RWPE2 (cell line): ENCODE measurements at regions not wholly inside any gene's neighbourhood (a gene's known extent, or its start where the extent isn't known, plus 50 kb on each side); places are given as distances from the start of the nearest gene placed in this dataset.
"Not testable (repeated sequence)": the region's sequence is repeated elsewhere in the genome, so short reads cannot be mapped to it uniquely, and the experiment has no call there.

ENCODE experiments used
- ATAC-seq: fragments of 200-7000 bp; cut with Tn5 transposase; 3 replicates; pipeline ENCODE4 v1.9.1; 2021; ENCODE audit warnings: low read depth
- DNase-seq: peaks from one replicate; pipeline ENCODE4 v3.0.0-alpha.2; 2020; ENCODE audit warnings: low spot score
- H3K27ac ChIP-seq: fragments of 450-650 bp; 2 replicates; pipeline ENCODE4 v1.5.1; 2017; ENCODE audit warnings: mild to moderate bottlenecking; ENCODE audit not compliant: poor library complexity, severe bottlenecking
- H3K27me3 ChIP-seq: fragments of 250-450 bp; sonication (Bioruptor Pico); 2 replicates; pipeline ENCODE4 v1.5.1; 2021; ENCODE audit warnings: mild to moderate bottlenecking, moderate library complexity; ENCODE audit not compliant: insufficient read depth, poor library complexity, severe bottlenecking
- H3K36me3 ChIP-seq: fragments of 250-450 bp; sonication (Bioruptor Pico); 2 replicates; pipeline ENCODE4 v1.5.1; 2020; ENCODE audit warnings: low read depth, mild to moderate bottlenecking, moderate library complexity
- H3K4me1 ChIP-seq: fragments of 250-450 bp; sonication (Bioruptor Pico); 2 replicates; pipeline ENCODE4 v1.5.1; 2021; ENCODE audit warnings: mild to moderate bottlenecking, moderate library complexity; ENCODE audit not compliant: insufficient read depth, poor library complexity, severe bottlenecking
- H3K4me3 ChIP-seq: fragments of 250-450 bp; sonication (Bioruptor Pico); 2 replicates; pipeline ENCODE4 v1.5.1; 2021; ENCODE audit warnings: mild to moderate bottlenecking, moderate library complexity; ENCODE audit not compliant: severe bottlenecking
- H3K9me3 ChIP-seq: fragments of 250-450 bp; sonication (Bioruptor Pico); 2 replicates; pipeline ENCODE4 v1.5.1; 2021; ENCODE audit warnings: mild to moderate bottlenecking, moderate library complexity; ENCODE audit not compliant: severe bottlenecking
- CTCF ChIP-seq: fragments of 450-650 bp; IDR thresholded peaks from one replicate; pipeline ENCODE4 v1.5.1; 2017; ENCODE audit warnings: mild to moderate bottlenecking, moderate library complexity; ENCODE audit not compliant: poor library complexity, severe bottlenecking

DNA sequence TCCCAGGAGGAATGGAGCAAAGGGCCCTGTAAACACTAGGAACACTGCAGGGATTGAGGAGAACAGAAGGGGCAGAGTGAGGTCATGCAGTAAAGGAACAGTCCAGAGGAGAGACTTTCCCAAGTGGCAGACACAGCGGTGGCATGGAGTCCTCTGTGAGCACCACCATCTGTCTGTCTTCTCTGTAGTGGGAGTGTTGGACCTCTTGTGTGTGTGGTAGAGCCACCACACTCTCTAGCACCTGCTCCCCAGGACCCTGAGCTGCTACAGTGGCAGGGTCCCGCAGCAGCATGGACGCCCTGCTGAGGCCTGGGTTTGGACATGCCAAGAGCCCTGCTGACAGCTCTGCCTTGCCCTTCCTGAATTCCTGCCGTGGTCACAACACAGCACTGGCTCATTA, 75.7 kb upstream of the LARP1 start:
- Histone ChIP-seq H3K36me3 (no peaks in the 10 kb centered on the region), H3K4me3 (no peak overlapping the region), H3K4me1 (peaks cover 4% of the 10 kb centered on the region), H3K27ac (no peak overlapping the region), H3K9me3 (no peaks in the 10 kb centered on the region), H3K27me3 (no peaks in the 10 kb centered on the region)
- DNase-seq (no peak), ATAC-seq (no peak)
- no peak for TF ChIP-seq CTCF

- Histone ChIP-seq H3K4me1 (peaks cover under 1% of the 10 kb centered on the region), H3K36me3 (no peaks in the 10 kb centered on the region), H3K27me3 (no peaks in the 10 kb centered on the region), H3K27ac (no peak overlapping the region), H3K9me3 (no peaks in the 10 kb centered on the region), H3K4me3 (no peak overlapping the region)
- no peak for TF ChIP-seq CTCF
- no peak for DNase-seq
- ATAC-seq = no peak
Observed at GRCh38 chr5:154677921-154678320, 77.3 kb upstream of the LARP1 start.

DNA sequence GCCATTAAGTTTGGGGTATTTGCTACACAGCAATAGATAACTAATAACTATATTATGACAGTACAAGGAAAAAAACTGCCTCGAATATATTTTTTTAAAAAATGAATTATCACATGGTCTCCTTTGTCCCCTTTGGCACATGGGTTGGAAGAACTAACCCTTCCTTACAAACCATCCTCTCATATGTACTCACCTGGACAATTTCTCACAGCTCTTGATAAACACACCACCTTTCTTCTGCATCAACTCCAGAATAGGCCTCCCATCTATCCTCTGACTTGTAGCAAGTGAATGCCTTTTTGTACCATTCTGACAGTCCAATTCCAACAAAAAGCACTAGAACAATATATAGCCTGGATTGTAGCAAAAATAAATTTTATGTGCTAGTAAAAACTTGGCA, 78.7 kb upstream of the LARP1 start:
- Histone ChIP-seq H3K27ac (no peak overlapping the region), H3K4me3 (no peak overlapping the region), H3K4me1 (no peaks in the 10 kb centered on the region), H3K9me3 (no peaks in the 10 kb centered on the region), H3K36me3 (no peaks in the 10 kb centered on the region), H3K27me3 (no peaks in the 10 kb centered on the region)
- ATAC-seq (no peak), DNase-seq (no peak)
- TF ChIP-seq CTCF = no peak

DNA sequence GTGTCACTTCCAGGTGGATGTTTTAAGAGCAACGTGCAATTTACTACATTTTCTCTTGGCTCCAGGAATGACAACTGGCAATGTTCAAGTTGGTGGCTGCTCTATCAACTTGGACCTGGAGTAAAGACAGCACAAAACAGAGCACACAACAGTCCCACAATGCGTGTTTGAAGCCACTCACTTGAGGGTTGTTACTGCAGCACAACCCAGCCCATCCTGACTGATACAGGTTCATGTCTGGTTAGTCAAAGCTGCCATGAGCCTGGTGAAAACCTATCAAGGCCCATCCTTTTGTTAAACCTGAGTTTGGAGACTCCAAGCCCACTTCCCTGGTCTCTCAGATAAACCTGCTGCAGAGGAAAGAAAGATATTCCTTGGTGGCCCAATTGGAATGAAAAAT, 81.1 kb upstream of the LARP1 start:
- DNase-seq = no peak
- ATAC-seq = no peak
- Histone ChIP-seq H3K9me3 (no peaks in the 10 kb centered on the region), H3K4me1 (no peaks in the 10 kb centered on the region), H3K4me3 (no peak overlapping the region), H3K36me3 (no peaks in the 10 kb centered on the region), H3K27me3 (no peaks in the 10 kb centered on the region), H3K27ac (no peak overlapping the region)
- TF ChIP-seq CTCF = no peak

DNA sequence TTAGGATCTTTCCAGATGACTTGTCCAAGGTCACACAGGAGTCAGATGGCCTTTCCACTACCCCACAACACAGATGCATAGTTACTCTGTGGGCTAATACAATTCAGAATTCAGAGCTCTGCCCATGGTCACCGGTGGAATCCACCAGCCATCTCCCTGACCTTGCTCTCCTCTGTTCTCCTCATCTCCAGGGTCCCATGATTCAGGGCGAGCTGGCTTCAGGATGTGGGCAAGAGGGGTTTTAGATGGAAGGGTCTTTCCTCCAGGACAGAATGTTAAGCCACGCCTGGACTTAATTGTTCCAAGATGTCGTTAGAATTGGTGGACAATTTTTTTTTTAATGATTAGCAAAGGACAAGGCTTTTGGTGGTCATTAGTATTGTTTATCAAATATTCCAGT, 81.7 kb upstream of the LARP1 start:
- no peak overlapping the region for H3K4me3 ChIP-seq
- H3K36me3 ChIP-seq = no peaks in the 10 kb centered on the region
- DNase-seq = no peak
- no peaks in the 10 kb centered on the region for H3K4me1 ChIP-seq
- H3K27me3 ChIP-seq = no peaks in the 10 kb centered on the region
- TF ChIP-seq CTCF = no peak
- H3K9me3 ChIP-seq = no peaks in the 10 kb centered on the region
- H3K27ac ChIP-seq = no peak overlapping the region
- ATAC-seq = no peak

DNA sequence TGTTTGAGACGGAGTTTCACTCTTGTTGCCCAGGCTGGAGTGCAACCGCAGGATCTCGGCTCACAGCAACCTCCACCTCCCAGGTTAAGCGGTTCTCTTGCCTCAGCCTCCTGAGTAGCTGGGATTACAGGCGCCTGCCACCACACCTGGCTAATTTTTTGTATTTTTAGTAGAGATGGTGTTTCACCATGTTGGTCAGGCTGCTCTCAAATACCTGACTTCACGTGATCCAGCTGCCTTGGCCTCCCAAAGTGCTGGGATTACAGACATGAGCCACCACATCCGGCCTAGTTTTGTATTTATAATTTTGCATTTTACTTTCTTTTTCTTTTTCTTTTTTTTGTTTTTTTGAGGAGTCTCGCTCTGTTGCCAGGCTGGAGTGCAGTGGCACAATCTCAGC, 85.3 kb upstream of the LARP1 start:
- not testable (repeated sequence) for H3K27me3 ChIP-seq, ATAC-seq, H3K27ac ChIP-seq

More for the DNA sequence above, 85.3 kb upstream of the LARP1 start:
- H3K4me1 ChIP-seq, H3K4me3 ChIP-seq, H3K9me3 ChIP-seq, DNase-seq, H3K36me3 ChIP-seq: not testable (repeated sequence)
